HEK293T (cell line): ENCODE measurements at regions not wholly inside any gene's neighbourhood (a gene's known extent, or its start where the extent isn't known, plus 50 kb on each side); places are given as distances from the start of the nearest gene placed in this dataset.

ENCODE experiments used
- ELF4 ChIP-seq: fragments of 450-650 bp; IDR thresholded peaks from 2 replicates; pipeline ENCODE4 v1.6.1; 2017; ENCODE audit warnings: antibody characterized with exemption
- FOXM1 ChIP-seq: fragments of 450-650 bp; IDR thresholded peaks from 2 replicates; pipeline ENCODE4 v1.6.1; 2017; ENCODE audit warnings: mild to moderate bottlenecking, borderline replicate concordance
- SP1 ChIP-seq: fragments of 450-650 bp; IDR thresholded peaks from 2 replicates; pipeline ENCODE4 v1.6.1; 2017
- SUZ12 ChIP-seq: fragments of 450-650 bp; IDR thresholded peaks from 2 replicates; pipeline ENCODE4 v1.6.1; 2016; ENCODE audit warnings: mild to moderate bottlenecking

DNA sequence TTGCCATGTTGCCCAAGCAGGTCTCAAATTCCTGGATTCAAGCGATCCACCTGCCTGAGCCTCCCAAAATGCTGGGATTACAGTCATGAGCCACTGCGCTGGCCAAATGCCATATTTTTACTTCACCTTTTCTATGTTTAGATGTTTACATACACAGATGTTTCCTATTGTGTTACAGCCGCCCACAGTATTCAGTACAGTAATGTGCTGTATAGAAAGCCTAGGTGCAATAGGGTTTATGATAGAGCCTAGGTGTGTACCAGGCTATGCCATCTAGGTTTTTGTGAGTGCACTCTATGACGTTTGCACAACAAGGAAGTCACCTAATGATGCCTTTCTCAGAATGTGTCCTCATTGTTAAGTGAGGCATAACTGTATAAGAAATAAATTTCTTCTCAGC, 153.4 kb downstream of the CHRM3 start:
- TF ChIP-seq ELF4: no peak
- no peak for TF ChIP-seq SP1
- no peak for TF ChIP-seq SUZ12
- TF ChIP-seq FOXM1: no peak
